ENCODE measurements at regions not wholly inside any gene's neighbourhood (a gene's known extent, or its start where the extent isn't known, plus 50 kb on each side); places are given as distances from the start of the nearest gene placed in this dataset.

DNA sequence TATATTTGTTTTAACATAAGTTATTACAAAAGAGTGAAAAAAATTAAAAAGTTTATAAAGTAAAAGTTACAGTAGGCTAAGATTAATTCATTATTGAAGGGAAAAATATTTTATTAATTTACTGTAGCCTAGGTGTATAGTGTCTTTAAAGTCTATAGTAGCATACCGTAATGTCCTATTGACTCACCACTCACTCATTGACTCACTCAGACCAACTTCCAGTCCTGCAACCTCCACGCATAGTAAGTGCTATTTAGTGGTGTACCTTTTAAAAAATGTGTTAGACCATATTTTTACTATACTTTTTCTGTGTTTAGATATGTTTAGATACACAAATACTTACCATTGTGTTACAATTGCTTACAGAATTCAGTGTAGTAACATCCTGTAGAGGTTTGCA is 841.1 kb downstream of the CENPC start:
- no peak for DNase-seq (ENCODE audit: low spot score)

DNA sequence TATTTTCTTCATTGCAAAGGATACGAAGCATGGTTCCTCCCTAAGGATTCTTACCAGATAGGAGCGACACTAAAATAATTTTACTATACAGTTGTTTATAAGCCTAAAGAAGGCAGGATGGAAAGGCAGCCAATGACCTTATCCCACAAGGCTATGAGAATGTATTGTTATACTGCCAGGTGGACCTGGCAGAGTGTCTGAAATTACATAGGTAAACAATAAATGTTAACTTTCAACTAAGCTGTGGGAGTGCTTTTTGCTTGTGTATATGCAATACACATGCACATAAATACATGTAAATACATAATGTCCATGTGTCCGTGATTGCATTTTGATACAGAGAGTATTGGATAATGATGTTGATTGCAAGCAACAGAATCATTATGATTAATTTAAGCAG is 850.6 kb downstream of the CENPC start:
- no peak for DNase-seq (ENCODE audit: low spot score)

DNA sequence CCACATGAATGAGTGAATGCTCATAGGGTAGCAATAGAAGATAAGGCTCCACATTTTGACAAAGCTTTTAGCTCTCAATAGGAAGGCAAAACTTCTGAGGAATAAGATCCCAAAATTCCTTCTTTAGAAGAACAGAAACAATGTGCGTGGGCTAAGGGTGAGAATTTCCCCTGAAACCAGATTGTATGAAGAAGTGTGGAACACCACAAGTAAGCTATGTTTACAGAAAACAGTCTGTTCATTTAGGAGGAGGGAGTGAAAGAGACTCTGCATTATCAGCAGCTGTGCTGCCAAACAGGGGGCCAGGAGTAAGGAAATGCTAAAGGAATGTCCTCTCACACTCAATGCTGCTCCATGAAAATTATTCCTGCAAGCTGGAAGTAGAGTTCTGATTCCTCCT is 851.6 kb downstream of the CENPC start:
- no peak for DNase-seq (ENCODE audit: low spot score)

GRCh38 chr4:66691101-66691500 is 854.2 kb downstream of the CENPC start:
- no peak for DNase-seq (ENCODE audit: low spot score)

- no peak for DNase-seq (ENCODE audit: low spot score)
Measured at GRCh38 chr4:66688674-66689073, 856.6 kb downstream of the CENPC start.

GRCh38 chr4:66687459-66687858 is 857.8 kb downstream of the CENPC start:
- no peak for DNase-seq (ENCODE audit: low spot score)

GRCh38 chr4:66681962-66682361 is 863.3 kb downstream of the CENPC start:
- no peak for DNase-seq (ENCODE audit: low spot score)

DNA sequence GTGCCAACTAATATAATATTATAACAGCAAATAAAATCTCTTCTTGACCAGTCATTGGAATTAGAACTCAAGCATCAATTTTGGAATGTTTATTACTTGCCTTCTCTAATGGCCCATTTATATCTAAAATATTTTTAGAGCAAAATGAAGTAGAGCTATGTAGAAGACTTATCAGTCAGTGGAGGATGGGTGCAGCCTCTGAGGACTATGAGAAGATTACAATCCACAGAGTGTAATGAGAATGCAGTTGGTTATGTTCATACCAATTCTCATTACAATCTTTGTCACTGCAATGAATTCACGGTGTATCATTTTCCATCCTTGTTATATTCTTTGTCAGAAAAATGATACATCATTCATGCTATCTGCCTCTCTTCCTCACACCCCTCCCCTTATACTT is 878.1 kb downstream of the CENPC start:
- no peak for DNase-seq (ENCODE audit: low spot score)

- DNase-seq (ENCODE audit: low spot score), result no peak
Measured at GRCh38 chr4:66662620-66663019, 882.7 kb downstream of the CENPC start.

DNA sequence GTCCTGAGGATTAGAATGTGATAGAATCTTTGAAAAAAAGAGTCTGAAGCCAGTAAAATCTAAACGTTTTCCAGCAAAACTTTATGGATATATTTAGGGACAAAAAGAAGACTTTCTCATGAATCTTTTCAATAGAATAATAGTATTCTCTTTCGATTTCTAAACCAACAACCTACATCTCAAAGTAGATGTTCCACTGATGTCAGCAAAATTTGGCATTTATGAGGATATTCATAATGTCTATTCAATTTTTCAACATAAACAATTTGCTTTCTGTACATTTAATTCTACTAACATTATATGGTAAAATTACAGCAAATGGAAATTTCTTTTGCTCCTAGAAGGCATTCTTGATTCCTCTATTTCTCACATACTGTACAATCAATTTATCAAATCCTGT is 886.5 kb downstream of the CENPC start:
- DNase-seq (ENCODE audit: low spot score), result no peak

GRCh38 chr4:66655505-66655904 is 889.8 kb downstream of the CENPC start:
- no peak for DNase-seq (ENCODE audit: low spot score)

GRCh38 chr4:66653937-66654336 is 891.4 kb downstream of the CENPC start:
- DNase-seq (ENCODE audit: low spot score), result no peak

DNA sequence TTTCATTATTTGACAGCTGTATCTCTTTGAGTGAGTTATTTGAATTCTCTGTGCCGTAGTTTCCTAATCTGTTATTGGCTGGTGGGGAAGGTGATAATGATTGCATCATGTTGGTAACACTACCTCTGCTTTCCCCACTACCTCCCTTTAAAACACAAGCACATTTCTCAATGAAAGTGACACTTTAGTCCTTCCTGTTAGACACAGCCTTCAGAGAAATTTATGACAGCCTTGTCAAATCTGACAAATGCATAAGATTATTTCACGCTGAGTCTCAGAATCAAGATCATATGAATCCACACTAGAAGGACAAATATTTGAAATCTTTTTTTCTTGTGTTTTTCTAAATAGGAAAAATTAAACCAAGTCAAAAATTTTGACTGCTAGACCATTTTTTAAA is 896.1 kb downstream of the CENPC start:
- no peak for DNase-seq (ENCODE audit: low spot score)

DNA sequence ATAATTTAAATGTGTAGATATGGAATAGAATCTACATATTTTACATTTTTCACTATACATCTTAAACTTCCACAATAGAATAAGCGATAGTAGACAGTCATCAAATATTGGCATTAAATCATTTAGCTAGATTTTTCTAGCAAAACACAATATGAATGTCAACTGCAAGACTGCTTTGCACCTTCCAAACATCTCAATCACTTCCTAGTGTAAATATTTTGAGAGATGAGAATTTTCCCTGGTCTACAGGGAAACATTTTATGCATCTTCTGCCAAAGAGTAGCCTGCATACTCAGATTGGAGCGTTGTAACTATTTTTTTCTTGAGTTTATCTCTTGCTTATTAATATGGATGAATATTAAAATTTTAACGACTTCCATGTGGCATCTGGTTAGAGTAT is 897.4 kb downstream of the CENPC start:
- DNase-seq (ENCODE audit: low spot score), result no peak

DNA sequence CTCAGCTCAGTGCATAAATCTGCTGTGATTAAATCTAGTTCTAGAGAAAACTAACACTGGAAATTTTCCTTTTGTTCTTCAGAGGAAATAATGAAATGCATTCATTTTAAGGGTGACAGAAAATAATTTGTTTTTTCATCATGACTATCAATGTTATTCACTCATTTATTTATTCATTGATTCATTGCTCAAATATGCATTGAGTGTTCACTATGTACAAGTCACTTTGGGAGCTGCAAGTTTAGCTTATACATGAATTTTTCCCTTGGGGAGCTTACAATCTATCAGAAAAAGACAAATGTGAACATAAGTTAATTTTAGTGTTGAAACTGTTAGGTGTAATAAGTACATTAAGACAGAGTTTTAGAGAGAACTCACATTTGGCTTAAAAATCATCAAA is 897.8 kb downstream of the CENPC start:
- no peak for DNase-seq (ENCODE audit: low spot score)

- no peak for DNase-seq (ENCODE audit: low spot score)
Measured at GRCh38 chr4:66640233-66640990, 904.9 kb downstream of the CENPC start.

GRCh38 chr4:66639361-66639760 is 905.9 kb downstream of the CENPC start:
- DNase-seq (ENCODE audit: low spot score), result no peak

GRCh38 chr4:66636349-66636748 is 909.0 kb downstream of the CENPC start:
- no peak for DNase-seq (ENCODE audit: low spot score)

- no peak for DNase-seq (ENCODE audit: low spot score)
Measured at GRCh38 chr4:66633477-66633876, 911.8 kb downstream of the CENPC start.

GRCh38 chr4:66629927-66630326 is 915.4 kb downstream of the CENPC start:
- DNase-seq (ENCODE audit: low spot score), result no peak

- DNase-seq (ENCODE audit: low spot score), result no peak
Measured at GRCh38 chr4:66628146-66628545, 917.2 kb downstream of the CENPC start.

DNA sequence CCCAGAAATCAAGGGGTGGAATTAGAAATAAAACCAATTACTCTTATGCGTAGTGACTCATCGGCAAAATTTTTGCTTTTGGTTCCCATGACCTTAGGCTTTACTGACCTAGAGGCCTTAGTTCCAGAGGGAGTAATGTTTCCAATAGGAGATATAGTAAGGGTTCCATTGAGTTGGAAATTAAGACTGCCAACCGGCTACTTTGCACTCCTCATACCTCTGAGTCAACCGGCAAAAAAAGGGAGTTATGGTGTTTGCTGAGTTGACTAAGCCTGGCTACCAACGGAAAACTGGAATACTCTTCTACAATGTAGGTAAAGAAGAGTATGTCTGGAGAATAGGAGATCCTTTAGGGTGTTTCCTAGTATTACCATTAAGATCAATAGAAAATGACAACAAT is 919.8 kb downstream of the CENPC start:
- no peak for DNase-seq (ENCODE audit: low spot score)

DNA sequence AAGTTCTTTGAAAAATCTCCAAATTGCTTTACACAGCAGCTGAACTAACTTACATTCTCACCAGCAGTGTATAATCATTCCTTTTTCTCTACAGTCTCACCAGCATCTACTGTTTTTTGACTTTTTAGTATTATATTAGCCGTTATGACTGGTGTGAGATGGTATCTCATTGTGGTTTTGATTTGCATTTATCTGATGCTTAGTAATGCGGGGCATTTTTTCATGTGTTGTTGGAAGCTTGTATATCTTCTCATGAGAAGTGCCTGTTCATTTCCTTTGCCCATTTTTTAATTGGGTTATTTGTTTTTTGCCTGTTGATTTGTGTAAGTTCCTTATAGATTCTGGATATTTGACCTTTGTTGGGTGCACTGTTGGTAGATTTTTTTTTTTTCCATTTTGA is 931.7 kb downstream of the CENPC start:
- DNase-seq (ENCODE audit: low spot score), result no peak

- DNase-seq (ENCODE audit: low spot score), result no peak
Measured at GRCh38 chr4:66609014-66609413, 936.3 kb downstream of the CENPC start.

Measured in mucosa of gallbladder (tissue), 1 donor.